ENCODE measurements at regions not wholly inside any gene's neighbourhood (a gene's known extent, or its start where the extent isn't known, plus 50 kb on each side); places are given as distances from the start of the nearest gene placed in this dataset.
"Not testable (repeated sequence)": the region's sequence is repeated elsewhere in the genome, so short reads cannot be mapped to it uniquely, and the experiment has no call there.

- Histone ChIP-seq H3K4me2 (no peak overlapping the region), H3K4me1 (peaks cover 11% of the 10 kb centered on the region), H3K9me3 (ENCODE audit: low read depth) (no peaks in the 10 kb centered on the region), H3K9ac (no peak overlapping the region), H3F3A (ENCODE audit: low read depth) (no peaks in the 10 kb centered on the region), H3K27ac (no peak overlapping the region), H3K79me2 (ENCODE audit: low read depth) (no peaks in the 10 kb centered on the region), H3K4me3 (no peak overlapping the region), H4K20me1 (ENCODE audit: low read depth) (no peaks in the 10 kb centered on the region), H2AFZ (replicated peaks) (no peak overlapping the region), H3K27me3 (no peaks in the 10 kb centered on the region), H3K36me3 (no peaks in the 10 kb centered on the region)
- H3K36me3 Mint-ChIP-seq, result no peaks in the 10 kb centered on the region
- no peaks in the 10 kb centered on the region for H3K27me3 Mint-ChIP-seq (ENCODE audit: insufficient read depth, low read depth)
- TF ChIP-seq EZH2phosphoT487 (IDR thresholded peaks at IDR 0.05), result no peak
- TF ChIP-seq, protein P1, sequence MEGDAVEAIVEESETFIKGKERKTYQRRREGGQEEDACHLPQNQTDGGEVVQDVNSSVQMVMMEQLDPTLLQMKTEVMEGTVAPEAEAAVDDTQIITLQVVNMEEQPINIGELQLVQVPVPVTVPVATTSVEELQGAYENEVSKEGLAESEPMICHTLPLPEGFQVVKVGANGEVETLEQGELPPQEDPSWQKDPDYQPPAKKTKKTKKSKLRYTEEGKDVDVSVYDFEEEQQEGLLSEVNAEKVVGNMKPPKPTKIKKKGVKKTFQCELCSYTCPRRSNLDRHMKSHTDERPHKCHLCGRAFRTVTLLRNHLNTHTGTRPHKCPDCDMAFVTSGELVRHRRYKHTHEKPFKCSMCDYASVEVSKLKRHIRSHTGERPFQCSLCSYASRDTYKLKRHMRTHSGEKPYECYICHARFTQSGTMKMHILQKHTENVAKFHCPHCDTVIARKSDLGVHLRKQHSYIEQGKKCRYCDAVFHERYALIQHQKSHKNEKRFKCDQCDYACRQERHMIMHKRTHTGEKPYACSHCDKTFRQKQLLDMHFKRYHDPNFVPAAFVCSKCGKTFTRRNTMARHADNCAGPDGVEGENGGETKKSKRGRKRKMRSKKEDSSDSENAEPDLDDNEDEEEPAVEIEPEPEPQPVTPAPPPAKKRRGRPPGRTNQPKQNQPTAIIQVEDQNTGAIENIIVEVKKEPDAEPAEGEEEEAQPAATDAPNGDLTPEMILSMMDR (IDR thresholded peaks at IDR 0.05), result peak; percentile 10
- peaks cover 13% of the 10 kb centered on the region for H3K9me3 Mint-ChIP-seq
- no peak overlapping the region for H3K4me3 Mint-ChIP-seq
- H3K27ac Mint-ChIP-seq, result no peak overlapping the region
- H3K4me1 Mint-ChIP-seq, result no peaks in the 10 kb centered on the region
- no peak for DNase-seq (ENCODE audit: low spot score)
Observed at GRCh38 chr6:121680058-121680457, 244.6 kb downstream of the GJA1 start.

- Mint-ChIP-seq H3K36me3 (no peaks in the 10 kb centered on the region), H3K9me3 (peaks cover 15% of the 10 kb centered on the region), H3K4me1 (peaks cover 2% of the 10 kb centered on the region), H3K4me3 (no peak overlapping the region), H3K27me3 (ENCODE audit: insufficient read depth, low read depth) (no peaks in the 10 kb centered on the region), H3K27ac (no peak overlapping the region)
- no peaks in the 10 kb centered on the region for H3F3A ChIP-seq (ENCODE audit: low read depth)
- H3K36me3 ChIP-seq, result no peaks in the 10 kb centered on the region
- DNase-seq (ENCODE audit: low spot score), result no peak
- no peak overlapping the region for H3K4me3 ChIP-seq
- no peak overlapping the region for H3K27ac ChIP-seq
- peaks cover 11% of the 10 kb centered on the region for H3K4me1 ChIP-seq
- no peak overlapping the region for H3K4me2 ChIP-seq
- H4K20me1 ChIP-seq (ENCODE audit: low read depth), result no peaks in the 10 kb centered on the region
- H3K27me3 ChIP-seq, result no peaks in the 10 kb centered on the region
- H3K79me2 ChIP-seq (ENCODE audit: low read depth), result no peaks in the 10 kb centered on the region
- H3K9me3 ChIP-seq (ENCODE audit: low read depth), result no peaks in the 10 kb centered on the region
- H2AFZ ChIP-seq (replicated peaks), result no peak overlapping the region
- TF ChIP-seq EZH2 (IDR thresholded peaks at IDR 0.05) (no peak), EZH2phosphoT487 (IDR thresholded peaks at IDR 0.05) (no peak)
- TF ChIP-seq, protein P1 (IDR thresholded peaks at IDR 0.05), result no peak
- no peak overlapping the region for H3K9ac ChIP-seq
Observed at GRCh38 chr6:121682666-121683065, 247.2 kb downstream of the GJA1 start.

DNA sequence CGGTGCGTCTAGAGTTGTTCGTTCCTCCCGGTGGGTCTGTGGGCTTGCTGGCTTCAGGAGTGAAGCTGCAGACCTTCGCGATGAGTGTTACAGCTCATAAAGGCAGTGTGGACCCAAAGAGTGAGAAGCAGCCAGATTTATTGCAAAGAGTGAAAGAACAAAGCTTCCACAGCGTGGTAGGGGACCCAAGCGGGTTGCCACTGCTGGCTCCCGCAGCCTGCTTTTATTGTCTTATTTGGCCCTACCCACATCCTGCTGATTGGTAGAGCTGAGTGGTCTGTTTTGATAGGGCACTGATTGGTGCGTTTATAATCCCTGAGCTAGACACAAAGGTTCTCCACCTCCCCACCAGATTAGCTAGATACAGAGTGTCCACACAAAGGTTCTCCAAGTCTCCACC lies 250.4 kb downstream of the GJA1 start:
- not testable (repeated sequence) for H3K36me3 Mint-ChIP-seq; H2AFZ ChIP-seq (replicated peaks); H3K4me1 Mint-ChIP-seq; H3K27ac ChIP-seq; H3F3A ChIP-seq (ENCODE audit: low read depth); H3K9ac ChIP-seq; H3K9me3 ChIP-seq (ENCODE audit: low read depth); H3K4me3 Mint-ChIP-seq; H4K20me1 ChIP-seq (ENCODE audit: low read depth); H3K27me3 Mint-ChIP-seq (ENCODE audit: insufficient read depth, low read depth); H3K4me1 ChIP-seq; H3K27me3 ChIP-seq; H3K36me3 ChIP-seq; H3K4me3 ChIP-seq; H3K79me2 ChIP-seq (ENCODE audit: low read depth); H3K27ac Mint-ChIP-seq; H3K4me2 ChIP-seq; DNase-seq (ENCODE audit: low spot score)
- H3K9me3 Mint-ChIP-seq, result peaks cover 15% of the 10 kb centered on the region

GRCh38 chr6:121686611-121687023 lies 251.2 kb downstream of the GJA1 start:
- Mint-ChIP-seq H3K4me1 (peaks cover 9% of the 10 kb centered on the region), H3K4me3 (no peak overlapping the region), H3K27ac (no peak overlapping the region), H3K27me3 (ENCODE audit: insufficient read depth, low read depth) (no peaks in the 10 kb centered on the region), H3K36me3 (no peaks in the 10 kb centered on the region), H3K9me3 (peaks cover 11% of the 10 kb centered on the region)
- Histone ChIP-seq H3K27me3 (no peaks in the 10 kb centered on the region), H3K4me3 (no peak overlapping the region), H3K4me2 (no peak overlapping the region), H4K20me1 (ENCODE audit: low read depth) (no peaks in the 10 kb centered on the region), H3K27ac (no peak overlapping the region), H3K36me3 (no peaks in the 10 kb centered on the region), H2AFZ (replicated peaks) (peak overlapping the region; percentile 42), H3K79me2 (ENCODE audit: low read depth) (no peaks in the 10 kb centered on the region), H3K9me3 (ENCODE audit: low read depth) (no peaks in the 10 kb centered on the region), H3K4me1 (peaks cover under 1% of the 10 kb centered on the region), H3F3A (ENCODE audit: low read depth) (no peaks in the 10 kb centered on the region), H3K9ac (no peak overlapping the region)
- TF ChIP-seq EZH2phosphoT487 (IDR thresholded peaks at IDR 0.05), result no peak
- TF ChIP-seq, protein P1 (IDR thresholded peaks at IDR 0.05), result no peak
- TF ChIP-seq EZH2 (IDR thresholded peaks at IDR 0.05), result no peak
- peak; percentile 34 for DNase-seq (ENCODE audit: low spot score)

Measured in neural progenitor cell (in vitro differentiated cells).